Fibroblast of skin of right biceps (primary cell): ENCODE measurements at regions not wholly inside any gene's neighbourhood (a gene's known extent, or its start where the extent isn't known, plus 50 kb on each side); places are given as distances from the start of the nearest gene placed in this dataset.
A peak's percentile ranks its signal among the peaks of the same experiment; 100 is the strongest.

Experiments
- DNase-seq: peaks from one replicate; pipeline ENCODE4 v3.0.0-alpha.2; 2013

- DNase-seq: no peak
Observed at GRCh38 chr4:138740816-138741745, 274.5 kb upstream of the NOCT start.

GRCh38 chr4:138736362-138736761, 279.2 kb upstream of the NOCT start:
- peak; percentile 58 for DNase-seq

GRCh38 chr4:138734746-138735145, 280.8 kb upstream of the NOCT start:
- DNase-seq: peak; percentile 64

- no peak for DNase-seq
Observed at GRCh38 chr4:138728566-138728965, 287.0 kb upstream of the NOCT start.

GRCh38 chr4:138727731-138728130, 287.9 kb upstream of the NOCT start:
- no peak for DNase-seq

GRCh38 chr4:138724530-138724929, 291.1 kb upstream of the NOCT start:
- DNase-seq: no peak

- no peak for DNase-seq
Observed at GRCh38 chr4:138716559-138717335, 298.8 kb upstream of the NOCT start.

- DNase-seq: no peak
Observed at GRCh38 chr4:138710297-138710696, 305.3 kb upstream of the NOCT start.

GRCh38 chr4:138709859-138710258, 305.7 kb upstream of the NOCT start:
- DNase-seq: no peak

- DNase-seq: peak; percentile 36
Observed at GRCh38 chr4:138707746-138708677, 307.6 kb upstream of the NOCT start.

GRCh38 chr4:138706201-138706600, 309.4 kb upstream of the NOCT start:
- DNase-seq: no peak

GRCh38 chr4:138702190-138702824, 313.3 kb upstream of the NOCT start:
- DNase-seq: no peak

- no peak for DNase-seq
Observed at GRCh38 chr4:138698641-138699040, 316.9 kb upstream of the NOCT start.

- peak; percentile 51 for DNase-seq
Observed at GRCh38 chr4:138697851-138698250, 317.7 kb upstream of the NOCT start.

- DNase-seq: peak; percentile 38
Observed at GRCh38 chr4:138696771-138697170, 318.8 kb upstream of the NOCT start.

GRCh38 chr4:138696058-138696457, 319.5 kb upstream of the NOCT start:
- DNase-seq: no peak

GRCh38 chr4:138693526-138693925, 322.1 kb upstream of the NOCT start:
- DNase-seq: no peak

GRCh38 chr4:138692411-138692810, 323.2 kb upstream of the NOCT start:
- no peak for DNase-seq

GRCh38 chr4:138689593-138689992, 326.0 kb upstream of the NOCT start:
- no peak for DNase-seq

GRCh38 chr4:138689187-138689586, 326.4 kb upstream of the NOCT start:
- DNase-seq: no peak

GRCh38 chr4:138688408-138689085, 327.0 kb upstream of the NOCT start:
- peak; percentile 21 for DNase-seq
